Neural progenitor cell (in vitro differentiated cells): ENCODE measurements at regions not wholly inside any gene's neighbourhood (a gene's known extent, or its start where the extent isn't known, plus 50 kb on each side); places are given as distances from the start of the nearest gene placed in this dataset.

Source experiments
- DNase-seq: peaks from one replicate; pipeline ENCODE4 v3.0.0-alpha.2; 2016; ENCODE audit warnings: low spot score
- H2AFZ ChIP-seq: fragments of 200-600 bp; sonication (generic); replicated peaks from 2 replicates; pipeline ENCODE4 v1.6.1; 2016; ENCODE audit warnings: antibody characterized with exemption
- H3F3A ChIP-seq: fragments of 200-600 bp; sonication (generic); 2 replicates; pipeline ENCODE4 v1.6.1; 2016; ENCODE audit warnings: antibody characterized with exemption, low read depth
- H3K27ac ChIP-seq: fragments of 200-600 bp; sonication (generic); 2 replicates; pipeline ENCODE4 v1.5.1; 2016; ENCODE audit warnings: mild to moderate bottlenecking
- H3K27me3 ChIP-seq: fragments of 200-600 bp; sonication (generic); 2 replicates; pipeline ENCODE4 v1.6.1; 2016; ENCODE audit warnings: mild to moderate bottlenecking, moderate library complexity
- H3K36me3 ChIP-seq: fragments of 200-600 bp; sonication (generic); 2 replicates; pipeline ENCODE4 v1.5.1; 2016
- H3K4me1 ChIP-seq: fragments of 200-600 bp; sonication (generic); 2 replicates; pipeline ENCODE4 v1.6.1; 2016; ENCODE audit warnings: mixed run types
- H3K4me2 ChIP-seq: fragments of 200-600 bp; sonication (generic); 2 replicates; pipeline ENCODE4 v1.6.1; 2016
- H3K4me3 ChIP-seq: fragments of 200-600 bp; sonication (generic); 2 replicates; pipeline ENCODE4 v1.5.1; 2016
- H3K79me2 ChIP-seq: fragments of 200-600 bp; sonication (generic); 2 replicates; pipeline ENCODE4 v1.6.1; 2016; ENCODE audit warnings: low read depth
- H3K9ac ChIP-seq: fragments of 200-600 bp; sonication (generic); 2 replicates; pipeline ENCODE4 v1.6.1; 2016
- H3K9me3 ChIP-seq: fragments of 200-600 bp; sonication (generic); 2 replicates; pipeline ENCODE4 v1.5.1; 2016; ENCODE audit warnings: low read depth
- H4K20me1 ChIP-seq: fragments of 200-600 bp; sonication (generic); 2 replicates; pipeline ENCODE4 v1.6.1; 2016; ENCODE audit warnings: low read depth
- H3K27ac Mint-ChIP-seq: 3 replicates; pipeline ENCODE4 v1.8.0; 2021; ENCODE audit warnings: mixed read lengths
- H3K27me3 Mint-ChIP-seq: 2 replicates; pipeline ENCODE4 v1.8.0; 2022; ENCODE audit warnings: low read depth, mild to moderate bottlenecking, inconsistent platforms, moderate library complexity, mixed read lengths; ENCODE audit not compliant: insufficient read depth
- H3K36me3 Mint-ChIP-seq: 3 replicates; pipeline ENCODE4 v1.8.0; 2021; ENCODE audit warnings: mixed read lengths
- H3K4me1 Mint-ChIP-seq: 3 replicates; pipeline ENCODE4 v1.8.0; 2021; ENCODE audit warnings: mixed read lengths
- H3K4me3 Mint-ChIP-seq: 3 replicates; pipeline ENCODE4 v1.8.0; 2021; ENCODE audit warnings: mild to moderate bottlenecking, moderate library complexity, mixed read lengths
- H3K9me3 Mint-ChIP-seq: 3 replicates; pipeline ENCODE4 v1.8.0; 2020; ENCODE audit warnings: mixed read lengths
- CTCF ChIP-seq: fragments of 200-600 bp; sonication (generic); IDR thresholded peaks from 2 replicates; pipeline ENCODE4 v1.5.1; 2017; ENCODE audit warnings: antibody characterized with exemption, mild to moderate bottlenecking
- EZH2 ChIP-seq: fragments of 200-600 bp; sonication (generic); IDR thresholded peaks from 2 replicates; pipeline ENCODE4 v1.6.1; 2017; ENCODE audit warnings: antibody characterized with exemption, mild to moderate bottlenecking, moderate library complexity
- EZH2phosphoT487 ChIP-seq: fragments of 200-600 bp; sonication (generic); IDR thresholded peaks from 2 replicates; pipeline ENCODE4 v1.6.1; 2017; ENCODE audit warnings: antibody characterized with exemption

- Histone ChIP-seq H3K4me2 (no peak overlapping the region), H3K27ac (no peak overlapping the region), H3K4me3 (no peak overlapping the region), H3F3A (no peaks in the 10 kb centered on the region), H3K27me3 (no peaks in the 10 kb centered on the region), H3K9me3 (no peaks in the 10 kb centered on the region), H3K36me3 (no peaks in the 10 kb centered on the region), H2AFZ (no peak overlapping the region), H4K20me1 (no peaks in the 10 kb centered on the region), H3K79me2 (no peaks in the 10 kb centered on the region), H3K9ac (no peak overlapping the region), H3K4me1 (no peaks in the 10 kb centered on the region)
- DNase-seq, result no peak
- H3K27me3 Mint-ChIP-seq, result peaks cover 2% of the 10 kb centered on the region
- TF ChIP-seq CTCF (no peak), EZH2phosphoT487 (no peak), EZH2 (no peak)
- H3K4me3 Mint-ChIP-seq, result no peak overlapping the region
- H3K9me3 Mint-ChIP-seq, result no peaks in the 10 kb centered on the region
- no peaks in the 10 kb centered on the region for H3K36me3 Mint-ChIP-seq
- no peak overlapping the region for H3K27ac Mint-ChIP-seq
- H3K4me1 Mint-ChIP-seq, result no peaks in the 10 kb centered on the region
These were observed 98.1 kb upstream of the ADGRL4 start for GRCh38 chr1:79104617-79105016.

GRCh38 chr1:79100385-79100784, 93.9 kb upstream of the ADGRL4 start:
- no peak for DNase-seq
- no peaks in the 10 kb centered on the region for H3K9me3 ChIP-seq
- H3K4me1 Mint-ChIP-seq, result peaks cover 2% of the 10 kb centered on the region
- no peak overlapping the region for H2AFZ ChIP-seq
- H3F3A ChIP-seq, result no peaks in the 10 kb centered on the region
- H3K9me3 Mint-ChIP-seq, result no peaks in the 10 kb centered on the region
- no peak overlapping the region for H3K27ac Mint-ChIP-seq
- H3K36me3 Mint-ChIP-seq, result no peaks in the 10 kb centered on the region
- no peaks in the 10 kb centered on the region for H3K79me2 ChIP-seq
- no peak overlapping the region for H3K9ac ChIP-seq
- no peak for TF ChIP-seq CTCF
- TF ChIP-seq EZH2phosphoT487, result no peak
- TF ChIP-seq EZH2, result no peak
- no peaks in the 10 kb centered on the region for H4K20me1 ChIP-seq
- no peak overlapping the region for H3K27ac ChIP-seq
- H3K4me3 ChIP-seq, result no peak overlapping the region
- peaks cover 10% of the 10 kb centered on the region for H3K4me1 ChIP-seq
- H3K4me3 Mint-ChIP-seq, result no peak overlapping the region
- H3K4me2 ChIP-seq, result no peak overlapping the region
- no peaks in the 10 kb centered on the region for H3K27me3 ChIP-seq
- no peaks in the 10 kb centered on the region for H3K36me3 ChIP-seq
- peaks cover 5% of the 10 kb centered on the region for H3K27me3 Mint-ChIP-seq

- DNase-seq, result no peak
These were observed 84.5 kb upstream of the ADGRL4 start for GRCh38 chr1:79090985-79091384.

GRCh38 chr1:79089946-79090345, 83.4 kb upstream of the ADGRL4 start:
- Histone ChIP-seq H4K20me1 (no peaks in the 10 kb centered on the region), H3K4me3 (no peak overlapping the region), H3K27me3 (no peaks in the 10 kb centered on the region), H3K9me3 (no peaks in the 10 kb centered on the region), H3F3A (no peaks in the 10 kb centered on the region), H3K9ac (no peak overlapping the region), H3K4me2 (no peak overlapping the region), H3K27ac (no peak overlapping the region), H2AFZ (no peak overlapping the region), H3K4me1 (no peaks in the 10 kb centered on the region), H3K36me3 (no peaks in the 10 kb centered on the region), H3K79me2 (no peaks in the 10 kb centered on the region)
- TF ChIP-seq EZH2, result no peak
- TF ChIP-seq CTCF, result no peak
- no peak for TF ChIP-seq EZH2phosphoT487
- Mint-ChIP-seq H3K9me3 (no peaks in the 10 kb centered on the region), H3K36me3 (no peaks in the 10 kb centered on the region), H3K4me1 (no peaks in the 10 kb centered on the region), H3K4me3 (no peak overlapping the region), H3K27me3 (no peaks in the 10 kb centered on the region), H3K27ac (no peak overlapping the region)
- no peak for DNase-seq

More at GRCh38 chr1:79090985-79091384, 84.5 kb upstream of the ADGRL4 start:
- Histone ChIP-seq H3K36me3 (no peaks in the 10 kb centered on the region), H3K4me1 (no peaks in the 10 kb centered on the region), H3F3A (no peaks in the 10 kb centered on the region), H4K20me1 (no peaks in the 10 kb centered on the region), H3K9ac (no peak overlapping the region), H3K27me3 (no peaks in the 10 kb centered on the region), H3K9me3 (no peaks in the 10 kb centered on the region), H3K79me2 (no peaks in the 10 kb centered on the region), H2AFZ (no peak overlapping the region), H3K27ac (no peak overlapping the region), H3K4me3 (no peak overlapping the region), H3K4me2 (no peak overlapping the region)
- Mint-ChIP-seq H3K4me1 (no peaks in the 10 kb centered on the region), H3K36me3 (no peaks in the 10 kb centered on the region), H3K4me3 (no peak overlapping the region), H3K27ac (no peak overlapping the region), H3K27me3 (no peaks in the 10 kb centered on the region), H3K9me3 (no peaks in the 10 kb centered on the region)
- TF ChIP-seq EZH2phosphoT487, result no peak
